IPS DF 19.7 (cell line): ENCODE measurements at regions not wholly inside any gene's neighbourhood (a gene's known extent, or its start where the extent isn't known, plus 50 kb on each side); places are given as distances from the start of the nearest gene placed in this dataset.

Experiments used
- DNase-seq: peaks from one replicate; pipeline ENCODE4 v3.0.0-alpha.2; 2013; ENCODE audit warnings: low read depth, low spot score

DNA sequence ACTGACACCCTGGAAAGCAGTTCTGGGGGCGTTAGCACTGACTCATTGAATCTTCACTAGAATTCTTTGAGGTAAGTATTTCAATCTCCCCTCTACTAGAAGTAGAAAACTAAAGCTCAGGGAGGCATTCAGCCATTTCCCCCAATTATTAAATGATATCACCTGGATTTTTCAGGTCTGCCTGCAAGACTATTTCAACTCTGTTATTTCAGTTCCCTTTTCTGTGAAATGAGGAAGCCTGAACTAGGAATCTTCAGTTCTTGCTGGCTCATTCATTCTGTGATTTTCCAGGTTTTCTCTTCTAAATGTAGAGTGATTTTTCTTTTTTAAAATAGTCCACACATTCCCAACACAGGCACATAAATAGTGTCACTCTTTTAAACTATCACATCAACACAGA lies 337.0 kb upstream of the NR5A2 start:
- no peak for DNase-seq

DNA sequence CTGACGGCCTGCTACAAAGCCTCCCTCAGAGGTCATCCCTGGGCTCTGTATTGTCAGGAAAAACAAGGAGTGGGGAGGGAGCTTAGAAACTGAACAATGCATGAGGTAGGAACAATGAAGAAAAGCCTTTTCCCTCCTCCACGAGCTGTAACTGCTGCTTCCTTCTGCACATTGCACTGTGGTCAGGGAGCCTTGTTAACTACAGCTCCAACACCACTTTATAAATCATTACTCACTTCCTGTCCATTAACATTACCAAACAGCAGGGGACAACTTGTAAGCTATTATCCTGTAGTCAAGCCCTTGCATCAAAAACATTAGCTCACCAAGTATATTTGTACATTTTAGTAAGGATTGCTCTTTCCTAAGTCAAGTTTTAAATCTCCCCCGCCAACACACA lies 336.0 kb upstream of the NR5A2 start:
- DNase-seq, result no peak

DNA sequence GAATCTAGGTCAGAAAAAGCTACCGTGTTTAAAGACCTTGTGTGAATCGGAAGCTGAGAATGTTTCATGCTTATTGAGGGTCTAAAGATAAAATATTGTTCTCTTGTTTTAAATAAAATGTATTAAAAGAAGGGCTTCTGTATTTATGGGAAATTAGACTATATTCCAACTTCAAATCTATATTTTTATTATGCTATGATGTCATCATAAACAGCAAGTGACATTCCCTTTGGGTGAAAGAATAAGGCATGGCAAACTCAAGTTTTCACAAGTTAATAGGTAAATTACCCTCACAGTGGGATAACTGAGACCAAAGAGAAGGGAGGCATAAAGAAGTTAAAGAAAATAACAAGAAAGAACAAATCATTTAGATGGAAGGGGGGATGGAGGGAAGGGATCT lies 333.8 kb upstream of the NR5A2 start:
- no peak for DNase-seq

DNA sequence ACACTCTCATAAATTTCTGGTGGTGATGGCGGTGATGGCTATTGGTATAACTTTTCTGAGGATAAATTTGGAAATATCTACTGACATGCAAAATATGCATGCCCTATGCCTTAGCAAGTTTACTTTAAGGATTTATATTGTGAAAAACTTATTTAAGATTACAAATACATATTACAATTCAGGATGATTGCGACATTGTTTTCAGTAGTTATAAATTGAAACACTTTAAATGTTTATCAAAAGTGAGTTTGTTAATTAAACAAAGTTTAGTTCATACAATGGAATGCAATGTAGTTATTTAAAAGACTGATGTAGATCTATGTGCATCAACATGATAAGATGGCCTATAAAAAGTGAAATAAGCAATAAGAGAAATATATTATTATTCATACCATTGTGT lies 331.3 kb upstream of the NR5A2 start:
- DNase-seq, result no peak

DNA sequence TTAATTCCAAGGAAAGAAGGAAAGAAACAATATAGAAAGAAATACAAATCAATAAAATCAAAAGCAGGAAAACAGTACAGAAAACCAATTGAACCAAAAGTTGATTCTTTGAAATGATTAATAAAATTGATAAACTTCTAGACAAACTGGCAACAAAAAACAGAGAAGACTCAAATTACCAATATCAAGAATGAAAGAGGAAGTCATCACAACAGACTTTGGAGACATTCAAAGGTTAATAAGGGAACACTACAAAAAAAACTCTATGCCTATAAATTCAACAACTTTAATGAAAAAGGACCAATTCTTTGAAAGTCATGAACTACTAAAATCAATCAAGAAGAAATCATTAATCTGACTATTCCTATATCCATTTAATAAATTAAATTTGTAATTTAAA lies 329.3 kb upstream of the NR5A2 start:
- no peak for DNase-seq

DNA sequence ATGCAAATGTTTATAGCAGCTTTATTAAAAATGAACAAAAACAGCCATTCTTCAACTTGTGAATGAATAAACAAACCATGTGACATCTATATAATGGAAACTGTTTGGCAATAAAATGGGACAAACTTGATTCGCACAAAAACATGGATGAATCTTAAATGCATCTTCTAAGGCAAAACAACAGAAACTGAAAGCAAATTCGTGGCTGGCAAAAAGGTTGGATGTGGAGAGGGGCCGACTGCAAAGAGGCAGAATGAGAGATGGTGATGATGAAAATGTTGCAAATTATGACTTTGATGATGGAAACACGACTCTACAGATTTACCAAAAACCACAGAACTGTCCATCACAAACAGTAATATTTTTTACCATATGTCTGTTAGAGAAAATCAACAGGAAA lies 327.0 kb upstream of the NR5A2 start:
- DNase-seq, result no peak

DNA sequence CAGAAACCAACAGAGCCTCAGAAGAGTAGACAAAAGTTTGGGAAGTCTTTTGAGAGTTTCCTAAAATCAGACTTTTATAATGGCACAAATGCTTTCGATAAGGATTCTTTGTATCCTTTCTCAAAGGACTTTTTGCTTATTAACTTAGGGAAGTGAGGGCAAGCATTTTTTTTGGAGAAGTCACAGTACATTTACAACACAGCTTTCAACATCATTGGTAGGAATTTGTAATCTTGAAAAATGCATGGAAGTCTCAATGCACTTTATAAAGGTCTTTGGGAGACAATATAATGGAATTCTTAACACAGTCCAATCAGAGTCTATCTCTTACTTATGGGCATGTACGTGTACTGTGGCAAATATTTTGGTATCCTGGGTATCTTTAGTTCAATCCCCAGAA lies 325.8 kb upstream of the NR5A2 start:
- no peak for DNase-seq

DNA sequence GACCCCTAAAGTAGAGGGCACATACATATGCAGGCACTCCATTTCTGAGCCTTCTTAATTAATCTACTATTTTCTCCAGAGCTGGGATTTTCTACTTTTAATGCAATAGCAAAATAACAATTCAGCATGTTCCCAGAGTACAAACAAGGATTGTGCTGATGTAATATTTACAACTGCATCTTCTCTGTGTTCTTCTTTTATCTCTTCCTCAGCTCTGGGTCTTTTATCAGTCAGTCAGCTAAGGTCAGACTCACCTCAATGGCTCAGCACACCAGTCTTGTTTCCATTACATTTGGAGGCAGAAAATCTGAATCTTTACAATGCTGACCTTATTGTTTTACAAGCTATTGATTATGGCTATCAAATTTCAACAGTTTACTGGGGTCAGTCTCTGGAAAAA lies 323.3 kb upstream of the NR5A2 start:
- DNase-seq, result no peak

DNA sequence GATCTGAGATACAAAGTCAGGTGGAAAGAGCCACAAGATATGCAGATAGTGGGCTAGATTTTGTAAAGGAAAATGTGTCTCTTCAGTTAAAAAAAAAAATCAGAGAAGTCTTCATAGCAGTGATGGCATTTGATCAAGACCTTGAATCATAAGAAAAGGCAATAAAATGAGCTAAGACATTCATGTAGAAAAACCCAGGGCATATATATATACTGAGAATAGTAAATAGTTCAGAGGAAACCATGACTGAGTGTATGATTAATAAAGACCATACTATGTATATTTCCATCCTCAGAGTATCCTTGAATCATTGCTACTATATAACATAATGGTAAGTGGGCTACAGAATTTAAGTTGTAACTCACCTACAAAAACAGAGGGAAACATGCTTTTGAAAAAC lies 321.7 kb upstream of the NR5A2 start:
- no peak for DNase-seq

DNA sequence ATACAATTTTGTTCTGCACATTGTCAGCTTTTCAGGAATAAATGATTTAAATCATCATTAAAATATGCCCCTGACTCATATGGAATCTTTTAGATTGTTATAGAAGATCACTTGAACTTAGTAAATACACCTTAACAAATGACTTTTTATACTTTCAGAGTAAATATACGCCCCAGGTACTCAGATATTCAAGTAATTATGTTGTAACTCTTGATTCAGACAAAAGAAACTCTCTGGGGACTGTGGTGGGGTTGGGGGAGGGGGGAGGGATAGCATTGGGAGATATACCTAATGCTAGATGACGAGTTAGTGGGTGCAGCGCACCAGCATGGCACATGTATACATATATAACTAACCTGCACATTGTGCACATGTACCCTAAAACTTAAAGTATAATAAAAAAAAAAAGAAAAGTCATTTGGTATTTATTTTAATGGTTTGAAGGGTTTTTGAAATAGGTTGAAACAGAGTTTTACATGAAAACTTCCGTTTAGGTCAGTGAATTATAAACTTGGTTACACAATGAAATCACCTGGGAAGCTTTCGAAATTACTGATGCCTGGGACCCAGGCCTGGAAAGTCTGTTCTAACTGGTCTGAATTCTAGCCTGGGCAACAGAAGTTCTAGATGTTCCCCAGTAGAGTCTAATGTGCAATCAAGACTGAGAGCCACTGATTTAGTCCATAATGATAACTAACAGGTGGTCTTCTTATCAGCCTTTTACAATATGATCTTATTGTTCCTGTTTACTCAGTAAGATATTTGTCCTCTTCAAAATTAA lies 320.5 kb upstream of the NR5A2 start:
- DNase-seq, result no peak

DNA sequence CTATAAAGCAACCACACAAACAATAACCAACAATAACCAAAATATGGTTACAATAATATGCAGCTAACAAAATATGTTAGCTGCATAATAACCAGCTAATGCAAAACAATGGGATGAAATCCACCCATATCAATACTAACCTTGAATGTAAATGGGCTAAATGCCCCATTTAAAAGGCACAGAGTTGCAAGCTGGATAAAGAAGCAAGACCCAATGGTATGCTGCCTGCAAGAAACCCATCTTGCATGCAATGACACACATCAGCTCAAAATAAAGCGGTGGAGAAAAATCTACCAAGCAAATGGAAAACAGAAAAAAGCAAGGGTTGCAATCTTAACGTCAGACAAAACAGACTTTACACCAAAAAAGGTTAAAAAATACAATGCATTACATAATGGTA lies 316.5 kb upstream of the NR5A2 start:
- DNase-seq, result no peak

DNA sequence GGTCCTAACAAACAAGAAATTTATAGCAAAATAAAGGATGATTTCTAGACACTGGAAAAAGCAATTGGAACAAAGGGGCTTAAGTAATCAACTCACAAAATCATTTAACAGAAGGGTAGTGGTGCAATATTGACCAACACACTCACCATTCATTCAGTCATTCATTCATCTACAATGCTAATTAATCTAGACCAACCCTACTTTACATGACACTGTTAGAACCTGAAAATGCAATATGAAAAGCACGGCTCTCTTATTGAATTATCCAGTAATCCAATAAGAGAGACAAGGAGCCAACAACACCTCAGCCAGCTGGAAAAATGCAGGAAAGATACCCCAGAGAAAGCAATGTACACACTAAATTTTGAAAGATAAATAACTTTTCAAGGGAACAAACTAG lies 310.8 kb upstream of the NR5A2 start:
- DNase-seq, result no peak

DNA sequence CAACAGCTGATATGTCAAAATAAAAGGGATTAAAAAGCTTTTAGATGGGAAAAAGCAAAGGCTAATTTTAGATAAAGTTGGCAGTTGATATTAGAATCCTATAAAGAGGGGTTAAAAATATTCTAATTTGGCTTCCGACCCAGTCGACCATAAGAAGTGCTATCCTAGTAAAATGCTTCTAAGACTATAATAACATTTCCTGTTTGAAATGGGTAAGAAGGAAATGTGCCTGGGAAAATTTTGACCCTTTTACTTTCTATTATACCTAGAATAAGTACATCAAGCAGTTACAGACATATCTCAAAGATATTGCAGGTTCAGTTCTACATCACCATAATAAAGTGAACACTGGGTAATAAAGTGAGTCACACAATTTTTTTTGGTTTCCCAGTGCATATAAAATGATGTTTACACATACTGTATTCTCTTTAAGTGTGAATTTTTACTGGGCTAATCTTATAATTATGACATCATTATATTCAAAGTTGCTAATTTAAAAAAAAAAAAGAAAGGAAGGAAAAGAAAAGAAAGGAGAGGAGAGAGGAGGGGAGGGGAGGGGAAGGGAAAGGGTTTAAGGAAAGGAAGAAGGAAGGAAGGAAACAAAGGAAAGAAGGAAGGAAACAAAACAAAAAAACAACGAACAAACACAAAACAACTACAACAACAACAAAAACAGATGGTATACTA lies 308.2 kb upstream of the NR5A2 start:
- DNase-seq, result no peak

DNA sequence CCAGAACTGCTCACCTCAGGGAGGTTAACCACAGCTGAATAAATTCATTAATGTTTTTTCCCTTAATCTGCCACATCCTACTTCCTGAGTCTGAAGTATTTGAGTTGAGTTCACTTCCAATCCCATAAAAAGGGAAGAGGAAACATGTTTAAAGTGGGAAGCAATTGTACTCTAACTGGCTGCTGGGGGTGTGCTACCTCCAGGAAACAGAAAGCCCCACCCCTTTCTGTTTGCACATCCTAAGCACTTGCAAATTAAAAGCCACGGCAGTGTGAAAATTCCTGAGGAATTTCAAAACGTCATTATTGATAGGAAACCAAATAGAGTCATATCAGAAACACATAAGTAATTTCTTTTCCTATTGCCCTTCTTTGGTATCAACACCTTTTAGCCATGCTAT lies 307.0 kb upstream of the NR5A2 start:
- DNase-seq, result no peak

DNA sequence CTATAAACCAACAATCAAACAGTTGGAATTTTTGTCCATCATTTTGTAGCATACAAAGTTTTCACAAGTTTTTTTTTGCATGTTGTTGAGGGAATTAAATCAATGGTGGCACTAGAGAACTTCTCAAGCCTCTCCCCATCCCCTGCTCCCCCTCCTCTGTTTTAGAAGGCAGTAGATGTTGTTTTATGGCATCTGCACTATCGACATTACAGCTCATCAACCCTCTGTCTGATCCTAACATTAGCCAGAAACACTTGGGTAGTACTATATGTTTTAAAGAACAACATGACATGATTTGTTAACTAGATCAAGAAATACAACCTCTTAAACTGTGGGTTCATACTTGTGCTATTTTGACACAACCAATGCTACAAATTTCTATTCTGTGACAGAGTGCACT lies 306.5 kb upstream of the NR5A2 start:
- DNase-seq, result no peak

DNA sequence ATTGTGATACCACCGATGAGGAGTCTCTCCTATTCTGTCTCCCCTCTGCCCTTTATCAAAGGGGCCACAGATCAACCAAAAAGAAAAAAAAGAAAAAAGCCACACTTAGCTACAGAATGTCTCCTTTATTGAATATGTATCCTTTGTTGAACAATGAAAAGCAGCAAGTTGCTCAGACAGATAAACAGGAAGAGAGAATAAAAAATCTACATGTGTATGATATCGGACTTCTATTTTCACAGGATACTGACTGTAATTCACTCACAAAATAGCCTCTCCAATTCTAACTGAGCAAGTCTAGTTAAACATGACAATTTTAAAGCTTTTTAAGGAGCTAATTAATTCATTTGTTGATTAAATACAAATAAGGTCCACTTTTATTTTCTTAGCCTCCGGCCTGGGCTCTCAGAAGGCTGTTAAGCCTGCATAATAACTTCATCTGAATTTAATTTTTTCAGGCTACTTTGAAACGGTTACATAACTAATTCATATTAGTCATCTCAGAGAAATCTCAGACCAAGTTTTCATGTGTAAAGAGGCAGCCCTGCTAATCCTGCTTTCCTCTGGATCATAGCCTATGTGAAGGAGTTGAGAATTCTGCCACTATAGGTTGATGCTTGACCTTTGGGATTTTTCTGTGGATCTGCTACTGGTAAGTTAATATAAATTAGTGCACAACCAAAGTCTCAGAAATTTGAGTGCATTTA lies 304.1 kb upstream of the NR5A2 start:
- DNase-seq, result no peak

DNA sequence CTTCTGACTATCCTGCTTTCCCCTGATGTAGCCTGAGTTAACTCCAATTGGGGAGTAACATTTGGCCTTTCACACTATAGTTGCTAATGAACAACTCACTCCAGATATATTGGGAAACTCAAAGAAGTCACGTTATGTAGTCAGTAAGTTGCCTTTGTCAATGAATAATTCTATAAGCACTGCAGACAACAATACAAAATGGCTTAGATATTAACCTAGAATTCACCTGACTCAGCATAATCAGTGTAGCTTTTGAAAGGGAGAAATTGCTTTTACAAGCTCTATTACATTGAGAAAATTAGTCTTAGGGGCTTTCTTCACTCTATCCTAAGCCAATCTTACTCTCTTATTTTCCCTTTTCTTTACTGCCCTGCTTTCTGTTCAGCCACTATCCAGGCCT lies 303.5 kb upstream of the NR5A2 start:
- DNase-seq, result no peak

DNA sequence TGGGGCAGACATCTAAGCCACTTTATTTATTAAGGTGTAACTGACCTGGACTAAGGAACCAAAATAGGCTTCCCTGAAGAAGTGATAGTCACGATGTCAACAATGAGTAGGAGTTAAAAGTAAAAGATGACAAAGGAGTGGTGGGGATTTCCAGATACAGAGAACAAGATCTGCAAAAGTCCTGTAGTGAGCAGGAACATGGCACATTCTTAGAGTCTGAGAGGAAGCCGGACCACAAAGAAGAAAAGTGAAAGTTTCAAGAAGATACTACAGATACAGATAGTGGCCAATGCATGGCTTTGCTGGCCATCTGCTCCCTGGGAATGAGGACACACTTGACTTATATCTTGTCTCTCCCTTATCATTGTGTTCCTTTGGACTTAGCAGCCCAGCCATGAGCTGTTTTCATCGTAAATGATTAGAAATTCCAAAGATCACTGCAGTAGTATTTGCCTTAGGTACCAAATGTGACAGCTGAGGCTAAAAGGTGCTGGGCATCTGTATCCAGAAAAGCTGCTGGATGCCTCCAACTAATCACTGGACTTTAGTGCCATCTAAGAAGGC lies 302.4 kb upstream of the NR5A2 start:
- no peak for DNase-seq

DNA sequence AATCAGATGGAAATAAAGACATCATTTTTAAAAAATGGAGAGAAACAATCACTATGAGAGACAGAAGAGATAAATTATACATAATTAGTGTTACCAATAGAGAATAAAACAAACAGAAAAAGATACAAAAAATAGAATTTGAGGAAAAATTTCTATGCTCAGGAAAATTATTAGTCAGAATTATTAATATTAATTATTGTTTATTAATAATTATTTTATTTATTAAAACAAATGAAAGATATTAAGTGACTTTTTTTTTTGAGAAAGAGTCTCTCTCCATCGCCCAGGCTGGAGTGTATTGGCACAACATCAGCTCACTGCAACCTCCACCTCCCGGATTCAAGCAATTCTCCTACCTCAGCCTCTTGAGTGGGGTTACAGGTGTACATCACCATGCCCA lies 299.8 kb upstream of the NR5A2 start:
- no peak for DNase-seq

DNA sequence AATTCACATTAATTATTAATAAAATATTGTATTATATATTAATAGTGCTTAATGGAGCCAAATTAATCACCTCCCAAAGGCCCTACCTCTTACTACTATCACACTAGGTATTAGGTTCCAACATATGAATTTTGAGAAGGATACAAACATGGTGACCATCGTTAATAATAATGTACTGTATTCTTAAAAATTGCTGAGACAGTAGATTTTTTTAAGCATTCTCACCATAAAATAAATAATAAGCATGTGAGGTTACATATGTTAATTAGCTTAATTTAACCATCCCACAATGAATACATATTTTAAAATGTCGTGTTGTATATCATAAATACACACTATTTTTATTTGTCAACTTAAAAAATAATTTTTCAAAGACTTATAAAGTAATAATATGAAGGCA lies 299.2 kb upstream of the NR5A2 start:
- DNase-seq, result no peak

DNA sequence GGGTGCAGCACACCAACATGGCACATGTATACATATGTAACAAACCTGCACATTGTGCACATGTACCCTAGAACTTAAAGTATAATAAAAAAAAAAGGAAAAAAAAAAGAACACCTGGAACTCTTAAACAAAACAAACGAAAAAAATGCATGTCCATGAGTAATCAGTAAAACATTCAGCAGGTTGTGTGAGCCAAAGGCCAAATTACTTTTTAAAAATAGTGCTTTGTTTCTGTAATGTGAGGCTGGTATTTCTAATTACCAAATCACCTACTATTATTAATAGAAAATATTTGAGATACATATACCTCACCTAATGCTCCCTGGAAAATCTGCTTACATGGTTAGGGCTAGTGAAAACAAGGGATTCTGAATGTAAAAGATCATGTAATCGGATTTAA lies 294.4 kb upstream of the NR5A2 start:
- DNase-seq, result no peak

DNA sequence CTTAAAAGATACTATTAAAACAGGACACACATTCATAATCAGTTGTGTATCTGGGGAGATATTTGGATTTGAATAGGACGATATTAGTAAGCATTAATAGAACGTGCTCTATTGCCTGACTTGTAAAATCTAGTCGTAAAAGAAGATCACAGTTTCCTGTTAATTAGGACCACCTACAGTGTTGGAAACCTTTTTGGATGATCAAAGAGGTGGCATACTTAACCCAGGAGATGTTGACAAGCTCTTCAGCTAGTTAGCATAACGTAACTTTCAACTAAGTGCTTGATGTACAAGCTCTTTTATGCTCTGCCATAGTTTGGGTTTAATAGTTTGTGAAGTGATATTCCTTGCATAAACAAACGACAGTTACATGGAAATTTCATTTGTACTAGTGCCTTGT lies 293.3 kb upstream of the NR5A2 start:
- DNase-seq, result no peak

DNA sequence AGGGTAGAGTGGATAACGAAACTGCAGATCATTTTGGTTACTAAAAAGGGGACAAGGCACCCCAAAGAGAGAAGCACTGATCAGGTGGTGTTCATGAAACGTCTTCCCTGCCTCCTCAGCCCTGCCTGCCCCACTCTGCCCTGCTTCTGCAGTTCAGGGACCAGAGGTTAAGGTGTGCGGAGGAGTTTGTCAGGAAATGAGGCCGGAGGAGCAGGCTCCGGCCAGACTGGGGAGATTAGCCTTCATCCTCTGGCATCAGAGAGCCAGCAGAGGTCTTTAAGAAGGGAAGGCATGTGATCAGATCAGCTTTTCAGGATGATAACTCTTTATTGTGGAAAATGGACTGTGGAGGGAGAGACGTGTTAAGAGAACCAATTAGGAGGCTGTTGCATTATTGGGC lies 291.9 kb upstream of the NR5A2 start:
- DNase-seq, result no peak
